GM19328 (cell line): ENCODE measurements at regions not wholly inside any gene's neighbourhood (a gene's known extent, or its start where the extent isn't known, plus 50 kb on each side); places are given as distances from the start of the nearest gene placed in this dataset.
"Not testable (repeated sequence)": the region's sequence is repeated elsewhere in the genome, so short reads cannot be mapped to it uniquely, and the experiment has no call there.

Experiments used
- ATAC-seq: cut with Tn5 transposase; IDR thresholded peaks from one replicate; pipeline ENCODE4 v1.9.1; 2021; ENCODE audit warnings: mild to moderate bottlenecking, moderate library complexity; ENCODE audit not compliant: unreplicated experiment

- ATAC-seq: no peak
Measured at GRCh38 chr6:22738194-22738593, 168.8 kb downstream of the HDGFL1 start.

GRCh38 chr6:22747571-22747970 is 178.2 kb downstream of the HDGFL1 start:
- no peak for ATAC-seq

DNA sequence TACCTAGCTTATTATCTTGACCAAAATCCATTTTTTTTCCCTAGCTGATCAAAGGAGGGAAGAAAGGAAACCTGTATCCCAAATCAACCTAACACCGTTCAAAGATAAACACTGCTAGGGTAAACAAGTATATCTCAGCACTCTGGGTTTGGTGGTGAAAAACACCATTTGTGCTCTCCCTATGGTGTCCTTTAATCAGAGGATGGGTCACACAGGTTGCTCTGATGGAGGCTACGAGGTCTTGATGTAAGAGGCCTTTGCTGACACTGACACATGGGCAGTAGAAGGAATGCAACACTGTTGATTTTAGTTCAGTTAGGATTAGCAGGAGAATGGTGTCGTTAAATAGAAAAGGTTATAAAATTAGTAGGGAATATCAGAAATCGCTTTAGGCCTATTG is 179.3 kb downstream of the HDGFL1 start:
- no peak for ATAC-seq

DNA sequence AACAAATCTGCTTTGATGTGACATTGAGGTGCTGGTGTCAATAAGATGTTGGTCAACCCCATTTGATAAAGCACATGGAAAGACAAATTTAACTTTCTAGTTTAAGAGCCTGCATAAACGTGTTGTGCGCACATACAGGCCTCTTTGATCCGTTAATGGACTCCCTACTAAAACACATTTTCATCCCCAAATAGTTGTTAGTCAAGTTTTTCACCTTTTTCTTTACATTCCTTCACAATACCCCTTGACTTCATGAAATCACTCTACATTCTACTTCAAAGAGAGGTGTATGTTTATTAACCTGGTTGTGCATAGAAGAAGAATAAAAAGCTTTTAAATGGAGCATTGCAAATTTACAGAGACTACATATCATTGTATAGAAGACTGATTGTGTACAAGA is 180.3 kb downstream of the HDGFL1 start:
- ATAC-seq: no peak

GRCh38 chr6:22751223-22751622 is 181.9 kb downstream of the HDGFL1 start:
- no peak for ATAC-seq

DNA sequence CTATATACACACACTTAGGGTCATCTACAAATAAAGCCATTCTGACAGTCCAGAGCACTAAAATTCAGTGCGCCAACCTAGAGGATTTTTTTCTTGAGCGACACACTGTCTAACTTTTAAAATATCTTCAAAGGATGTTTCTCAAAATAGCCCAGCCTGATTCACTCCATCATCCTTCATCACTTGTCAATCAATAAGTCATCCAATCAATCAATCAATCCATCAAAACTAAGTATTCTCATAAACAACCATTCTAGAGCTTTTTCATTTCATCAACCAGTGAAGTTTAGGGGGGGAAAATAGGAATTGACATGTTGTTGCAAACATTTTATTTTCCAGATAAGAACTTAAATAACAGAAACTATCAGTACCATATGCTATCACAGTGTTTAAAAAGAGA is 183.2 kb downstream of the HDGFL1 start:
- ATAC-seq: no peak

GRCh38 chr6:22754061-22754460 is 184.7 kb downstream of the HDGFL1 start:
- no peak for ATAC-seq

GRCh38 chr6:22755605-22756004 is 186.2 kb downstream of the HDGFL1 start:
- no peak for ATAC-seq

- no peak for ATAC-seq
Measured at GRCh38 chr6:22756365-22756764, 187.0 kb downstream of the HDGFL1 start.

- ATAC-seq: no peak
Measured at GRCh38 chr6:22764496-22764895, 195.1 kb downstream of the HDGFL1 start.

GRCh38 chr6:22765015-22765414 is 195.6 kb downstream of the HDGFL1 start:
- ATAC-seq: no peak

DNA sequence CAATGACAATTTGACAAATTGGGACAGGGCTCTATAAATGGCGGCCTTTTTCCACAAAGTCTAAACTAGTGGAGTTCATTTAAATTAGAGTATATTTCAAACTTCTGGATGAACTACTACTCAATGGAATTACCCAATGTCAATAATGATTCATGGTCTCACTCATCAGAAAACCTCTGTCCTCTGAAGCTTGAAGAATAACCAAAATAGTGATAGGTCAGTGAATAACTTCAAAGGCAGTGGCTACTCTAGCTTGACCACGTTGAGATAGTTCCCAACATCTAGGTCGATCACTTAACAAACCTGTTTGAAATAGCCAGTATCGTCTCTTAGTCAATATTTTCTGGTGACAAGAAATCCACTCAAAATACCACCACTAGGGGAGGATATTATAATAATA is 197.6 kb downstream of the HDGFL1 start:
- no peak for ATAC-seq

DNA sequence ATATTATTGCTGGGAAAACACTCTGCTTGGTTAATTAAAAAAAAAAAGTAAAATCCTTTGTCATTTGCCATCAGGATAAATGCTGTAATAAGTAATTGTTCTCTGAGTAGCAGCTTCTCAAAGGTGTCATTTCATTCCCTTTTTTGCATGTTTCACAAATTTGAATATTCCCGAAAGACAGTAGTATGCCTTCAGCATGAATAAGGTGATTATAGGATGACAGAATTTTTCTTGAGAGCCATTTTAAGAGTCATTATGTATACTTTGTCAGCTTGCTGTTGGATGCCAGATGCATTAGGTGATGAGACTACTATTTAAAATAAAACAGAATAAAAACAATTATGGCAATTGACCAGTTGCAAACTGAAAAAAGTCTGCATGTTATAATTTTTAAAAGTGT is 200.7 kb downstream of the HDGFL1 start:
- no peak for ATAC-seq

GRCh38 chr6:22774129-22774528 is 204.8 kb downstream of the HDGFL1 start:
- ATAC-seq: no peak

GRCh38 chr6:22778438-22778837 is 209.1 kb downstream of the HDGFL1 start:
- not testable (repeated sequence) for ATAC-seq

- no peak for ATAC-seq
Measured at GRCh38 chr6:22779062-22779461, 209.7 kb downstream of the HDGFL1 start.

- ATAC-seq: no peak
Measured at GRCh38 chr6:22783931-22784330, 214.6 kb downstream of the HDGFL1 start.

DNA sequence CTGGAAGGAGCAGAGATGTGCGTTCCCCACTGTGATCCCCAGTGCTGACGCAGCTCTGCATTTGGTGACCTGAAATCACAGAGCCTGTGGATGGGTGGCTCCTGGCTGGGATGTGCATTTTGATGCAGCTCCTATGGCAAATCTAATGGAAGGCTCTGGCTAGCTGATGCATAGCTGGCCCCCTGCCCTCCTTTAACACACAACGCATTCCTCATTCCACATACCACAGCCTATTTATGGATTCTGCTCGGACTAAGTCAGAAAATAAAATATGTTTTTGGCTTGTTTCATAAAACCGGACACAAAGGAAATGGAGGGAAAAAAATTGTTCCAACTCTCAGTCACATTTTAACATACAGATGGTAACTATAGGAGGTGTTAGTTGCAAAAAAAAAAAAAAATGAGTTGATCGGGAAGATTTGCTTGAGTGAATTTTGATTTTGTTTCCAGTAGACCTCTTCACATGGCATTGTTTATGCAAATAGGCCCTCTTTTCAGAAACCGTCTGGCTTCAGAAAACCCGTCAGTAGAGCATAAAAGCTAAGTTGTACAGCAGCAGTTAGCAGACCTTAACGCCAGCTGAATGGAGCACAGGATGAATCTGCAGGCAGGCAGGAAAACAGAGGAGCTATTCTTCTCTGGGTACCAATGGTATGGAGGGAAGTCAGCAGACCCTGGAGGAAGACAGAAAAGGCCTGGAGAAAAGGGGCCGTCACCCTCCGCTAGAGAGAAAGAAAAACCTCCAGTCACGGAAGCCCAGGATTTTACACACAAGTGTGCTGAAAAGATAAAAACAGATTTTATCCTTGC is 215.4 kb downstream of the HDGFL1 start:
- ATAC-seq: no peak

DNA sequence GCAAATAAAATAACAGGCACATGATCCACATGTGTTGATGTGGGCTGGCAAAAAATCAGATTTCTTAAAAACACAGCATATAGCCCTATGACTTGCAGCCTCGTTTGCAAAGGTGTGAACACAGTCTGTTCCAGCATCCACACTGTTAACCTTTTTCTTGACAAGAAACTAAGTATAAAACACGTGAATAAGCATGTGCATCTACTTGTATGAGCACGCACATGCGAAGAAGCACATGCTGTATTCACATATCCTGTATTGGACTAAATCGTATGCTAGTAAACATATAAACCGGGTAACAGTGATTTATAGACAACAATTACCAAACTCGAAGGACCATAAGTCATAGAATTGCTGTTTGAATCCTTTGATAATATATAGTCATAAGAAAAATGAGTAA is 218.7 kb downstream of the HDGFL1 start:
- ATAC-seq: no peak

DNA sequence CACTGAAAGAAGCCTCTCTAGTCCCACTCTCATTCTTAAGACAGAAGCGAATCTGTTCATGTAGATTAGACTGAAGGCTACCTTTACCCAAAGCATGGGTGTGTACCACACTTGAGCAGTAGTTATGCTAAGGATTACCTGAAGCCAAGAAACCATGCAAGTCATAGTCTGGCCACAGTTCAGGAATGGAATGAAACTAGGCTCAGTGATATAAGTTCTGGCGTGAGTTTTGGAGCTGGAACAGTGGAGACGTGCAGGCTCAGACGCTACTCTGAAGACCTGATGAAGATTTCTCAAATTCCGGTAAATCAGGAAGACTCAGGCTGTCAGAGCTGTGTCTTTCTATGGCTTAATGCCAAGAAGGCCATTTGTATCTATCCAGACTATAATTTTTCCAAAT is 219.9 kb downstream of the HDGFL1 start:
- no peak for ATAC-seq

DNA sequence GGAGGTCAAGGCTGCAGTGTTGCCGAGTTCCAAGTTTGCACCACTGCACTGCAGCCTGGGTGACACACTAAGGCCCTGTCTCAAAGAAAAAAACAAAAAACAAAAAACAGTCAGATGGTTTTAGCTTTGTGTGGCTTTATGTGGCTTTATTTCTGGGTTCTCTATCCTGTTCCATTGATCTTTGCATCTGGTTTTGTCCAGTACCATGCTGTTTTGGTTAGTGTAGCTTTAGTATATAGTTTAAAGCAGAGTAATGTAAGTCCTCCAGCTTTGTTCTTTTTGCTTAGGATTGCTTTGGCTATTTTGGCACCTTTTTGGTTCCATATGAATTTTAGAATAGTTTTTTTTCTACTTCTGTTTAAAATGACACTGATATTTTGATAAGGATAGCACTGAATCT is 225.5 kb downstream of the HDGFL1 start:
- no peak for ATAC-seq

DNA sequence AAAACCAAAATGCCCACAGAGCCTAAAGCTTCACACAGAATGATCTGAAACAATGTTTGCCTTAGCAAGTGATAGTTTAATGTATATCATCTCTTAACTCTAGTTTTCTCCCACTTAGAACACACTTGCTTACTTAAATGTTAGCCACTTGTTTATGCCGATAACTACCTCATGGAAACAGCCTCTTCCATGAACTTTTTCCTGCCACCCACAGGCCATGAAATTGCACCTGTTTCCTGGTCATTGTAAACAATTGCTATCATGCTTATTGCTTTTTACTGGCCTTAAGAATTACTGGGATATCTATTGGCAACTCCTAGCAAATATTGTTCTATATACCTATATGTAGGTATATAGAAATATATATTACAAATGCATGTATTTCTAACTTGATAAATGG is 231.1 kb downstream of the HDGFL1 start:
- no peak for ATAC-seq

DNA sequence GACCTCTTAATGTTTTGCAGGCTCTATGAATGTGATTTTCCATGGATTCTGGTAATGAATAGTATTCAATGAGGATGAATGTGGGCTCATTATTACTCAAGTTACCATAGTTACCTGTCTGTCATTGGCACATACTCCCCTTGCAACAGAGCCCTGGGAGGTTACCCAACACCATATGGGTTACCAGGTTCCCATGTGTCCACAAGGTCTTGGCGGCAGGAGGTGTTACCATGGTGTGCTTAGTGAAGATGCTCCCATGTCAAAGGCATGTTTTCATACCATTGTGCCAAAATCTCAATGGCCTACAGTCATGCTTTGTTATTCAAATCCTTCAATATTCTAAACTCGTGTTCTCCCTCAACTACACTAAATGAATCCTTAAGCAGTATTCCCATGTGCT is 232.5 kb downstream of the HDGFL1 start:
- ATAC-seq: no peak
